Spleen (tissue), 7 donors: ENCODE measurements at regions not wholly inside any gene's neighbourhood (a gene's known extent, or its start where the extent isn't known, plus 50 kb on each side); places are given as distances from the start of the nearest gene placed in this dataset.

Experiments used
- CTCF ChIP-seq, 11 experiments: fragments of 200-600 bp in 7 of 11; fragments of 450-650 bp in 4 of 11; sonication (generic) in 4 of 11; IDR thresholded peaks in 8 of 11; conservative IDR thresholded peaks in 3 of 11; 1 replicate in 7 of 11; 2 replicates in 4 of 11; pipeline versions ENCODE4 v1.4.0 to v1.8.0; 2016 to 2021; ENCODE audit warnings: antibody characterized with exemption in 11 of 11, inconsistent platforms in 4 of 11, mild to moderate bottlenecking in 1 of 11
- POLR2A ChIP-seq, 3 donors: fragments of 450-650 bp; IDR thresholded peaks; one replicate each; pipeline ENCODE4 v1.5.1; 2017; ENCODE audit warnings: antibody characterized with exemption in 3 of 3, mild to moderate bottlenecking in 1 of 3
- donor health status: DM: no; HTN: no; CAD: no; lungs with moderate emphysema.
- donor health status: DM: no; HTN: no; CAD: no.
- donor health status: DM: no; HTN: no; CAD: no.

- no peak for TF ChIP-seq CTCF (IDR thresholded peaks at IDR 0.05 in 8 of 11, conservative IDR thresholded peaks at IDR 0.05 in 3 of 11)
- TF ChIP-seq POLR2A (IDR thresholded peaks at IDR 0.05): no peak
These were observed 108.8 kb upstream of the SLC25A36 start for GRCh38 chr3:140832883-140833282.
